GM18499 (cell line): ENCODE measurements at regions not wholly inside any gene's neighbourhood (a gene's known extent, or its start where the extent isn't known, plus 50 kb on each side); places are given as distances from the start of the nearest gene placed in this dataset.
"Not testable (repeated sequence)": the region's sequence is repeated elsewhere in the genome, so short reads cannot be mapped to it uniquely, and the experiment has no call there.

ENCODE experiments used
- ATAC-seq: cut with Tn5 transposase; IDR thresholded peaks from one replicate; pipeline ENCODE4 v1.9.1; 2021; ENCODE audit warnings: moderate number of reproducible peaks; ENCODE audit not compliant: insufficient read depth, unreplicated experiment

DNA sequence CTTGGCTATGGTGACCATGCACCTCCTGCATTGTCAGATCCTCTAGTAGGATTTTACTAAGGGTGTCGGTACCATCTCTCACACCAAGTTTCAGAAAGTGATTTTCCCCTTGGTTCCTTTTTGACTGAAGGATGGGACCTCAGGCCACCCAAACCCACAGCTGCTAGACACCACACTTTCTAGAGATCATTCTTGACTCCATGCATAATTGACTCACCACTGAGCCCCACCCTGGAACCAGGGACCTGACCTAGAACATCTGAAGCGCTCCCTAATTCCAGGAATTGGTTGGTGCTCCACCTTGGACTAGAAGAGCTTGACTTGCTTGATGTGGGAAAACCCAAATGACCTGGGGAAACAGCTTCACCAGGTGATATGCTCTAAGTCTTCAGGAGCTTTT lies 206.8 kb upstream of the EGLN3 start:
- no peak for ATAC-seq

DNA sequence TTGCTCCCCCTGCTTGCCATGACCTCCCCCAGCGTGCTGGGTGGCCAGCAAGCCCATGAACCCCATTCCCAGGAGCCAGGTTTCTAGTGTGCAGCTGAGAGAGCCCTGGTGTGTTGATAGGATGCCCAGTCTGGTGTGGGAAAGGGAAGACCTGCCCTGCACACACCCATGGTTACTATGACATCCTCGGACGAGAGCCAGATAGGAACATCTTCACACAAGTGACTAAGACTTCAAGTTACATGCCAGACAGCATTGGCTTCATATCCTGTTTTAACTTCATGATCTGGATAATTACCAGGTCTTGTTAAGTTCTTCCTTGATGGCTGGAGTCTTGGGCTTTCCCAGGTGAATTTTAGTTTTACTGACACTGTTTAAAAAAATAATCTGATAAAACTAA lies 196.6 kb upstream of the EGLN3 start:
- ATAC-seq, result no peak

DNA sequence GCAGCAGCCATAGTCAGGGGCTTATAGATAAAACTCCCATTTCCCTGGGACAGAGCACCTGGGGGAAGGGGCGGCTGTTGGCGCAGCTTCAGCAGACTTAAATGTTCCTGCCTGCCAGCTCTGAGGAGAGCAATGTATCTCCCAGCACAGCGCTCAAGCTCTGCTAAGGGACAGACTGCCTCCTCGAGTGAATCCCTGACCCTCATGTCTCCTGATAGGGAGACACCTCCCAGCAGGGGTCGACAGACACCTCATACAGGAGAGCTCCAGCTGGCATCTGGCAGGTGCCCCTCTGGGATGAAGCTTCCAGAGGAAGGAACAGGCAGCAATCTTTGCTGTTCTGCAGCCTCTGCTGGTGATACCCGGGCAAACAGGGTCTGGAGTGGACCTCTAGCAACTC lies 189.3 kb upstream of the EGLN3 start:
- not testable (repeated sequence) for ATAC-seq

DNA sequence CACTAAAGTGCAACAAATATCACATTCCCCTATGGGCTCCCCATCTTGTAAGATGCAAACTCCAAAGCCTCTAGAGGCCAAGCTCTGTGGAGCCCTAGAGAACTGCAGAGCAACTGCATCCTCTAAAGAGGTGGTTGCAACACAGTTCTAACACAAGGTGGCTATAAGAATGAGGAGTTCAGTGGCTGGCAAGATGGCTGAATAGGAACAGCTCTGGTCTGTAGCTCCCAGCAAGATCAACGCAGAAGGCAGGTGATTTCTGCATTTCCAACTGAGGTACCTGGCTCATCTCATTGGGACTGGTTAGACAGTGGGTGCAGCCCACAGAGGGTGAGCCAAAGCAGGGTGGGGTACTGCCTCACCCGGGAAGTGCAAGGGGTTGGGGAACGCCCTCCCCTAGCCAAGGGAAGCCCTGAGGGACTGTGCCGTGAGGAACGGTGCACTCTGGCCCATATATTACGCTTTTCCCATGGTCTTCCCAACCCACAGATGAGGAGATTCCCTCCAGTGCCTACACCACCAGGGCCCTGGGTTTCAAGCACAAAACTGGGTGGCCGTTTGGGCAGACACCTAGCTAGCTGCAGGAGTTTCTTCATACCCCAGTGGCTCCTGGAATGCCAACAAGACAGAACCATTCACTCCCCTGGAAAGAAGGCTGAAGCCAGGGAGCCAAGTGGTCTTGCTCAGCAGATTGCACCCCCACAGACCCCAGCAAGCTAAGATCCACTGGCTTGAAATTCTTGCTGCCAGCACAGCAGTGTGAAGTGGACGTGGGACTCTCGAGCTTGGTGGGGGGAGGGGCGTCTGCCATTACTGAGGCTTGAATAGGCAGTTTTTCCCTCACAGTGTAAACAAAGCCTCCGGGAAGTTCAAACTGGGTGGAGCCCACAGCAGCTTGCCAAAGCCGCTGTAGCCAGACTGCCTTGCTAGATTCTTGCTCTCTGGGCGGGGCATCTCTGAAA lies 188.6 kb upstream of the EGLN3 start:
- not testable (repeated sequence) for ATAC-seq

DNA sequence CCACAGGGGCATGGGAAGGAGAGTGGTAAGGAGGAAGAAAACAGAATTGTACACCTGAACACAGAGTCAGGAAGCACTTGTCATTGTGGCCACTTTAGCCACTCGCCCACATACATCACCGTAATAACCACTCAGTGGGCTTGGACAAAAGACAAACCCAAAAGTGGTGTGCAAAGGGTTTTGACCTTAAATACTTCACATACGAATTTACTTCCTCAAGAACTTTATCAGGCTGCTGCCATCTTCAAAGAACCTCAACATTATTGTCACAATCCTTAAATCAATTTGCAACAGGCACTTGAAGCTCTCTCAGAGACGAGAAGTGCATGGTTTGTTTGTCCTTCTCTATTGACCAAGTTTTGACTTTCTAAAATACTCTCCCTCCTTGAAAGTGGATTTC lies 187.3 kb upstream of the EGLN3 start:
- no peak for ATAC-seq

DNA sequence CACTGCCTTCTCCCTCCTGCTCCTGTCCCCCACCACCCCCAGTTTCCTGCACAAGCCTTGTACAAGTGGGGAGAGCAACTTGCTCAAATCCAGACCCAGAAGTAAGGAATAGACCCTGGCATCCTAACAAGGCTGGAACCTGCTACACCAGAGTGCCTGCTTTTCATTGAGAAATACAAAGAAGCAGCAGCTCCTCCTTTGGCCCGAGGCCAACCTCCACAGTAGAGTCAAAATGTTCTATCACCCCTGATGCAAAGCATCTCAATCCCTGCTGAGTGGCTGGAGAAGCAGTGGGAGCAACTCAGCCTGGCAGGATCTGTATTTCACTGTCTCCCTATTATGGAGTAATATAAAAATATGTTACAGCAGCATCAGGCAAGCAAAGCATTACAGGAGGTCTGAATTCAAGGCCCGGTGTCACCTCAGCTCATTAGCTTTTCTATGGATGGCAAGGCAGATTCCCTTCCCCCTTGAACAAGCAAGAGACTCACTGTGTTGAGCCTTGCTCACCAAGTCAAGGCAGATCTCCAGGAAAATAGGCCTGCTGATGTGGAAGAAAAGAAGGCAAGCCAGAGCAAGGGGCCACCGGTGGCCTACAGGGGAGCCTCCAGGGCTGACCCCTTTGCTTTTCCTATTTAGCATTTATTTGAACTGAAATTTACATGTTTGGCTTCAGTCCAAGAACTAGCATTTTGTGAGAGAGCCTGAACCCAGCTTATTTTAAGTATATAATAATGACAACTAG lies 186.3 kb upstream of the EGLN3 start:
- no peak for ATAC-seq

DNA sequence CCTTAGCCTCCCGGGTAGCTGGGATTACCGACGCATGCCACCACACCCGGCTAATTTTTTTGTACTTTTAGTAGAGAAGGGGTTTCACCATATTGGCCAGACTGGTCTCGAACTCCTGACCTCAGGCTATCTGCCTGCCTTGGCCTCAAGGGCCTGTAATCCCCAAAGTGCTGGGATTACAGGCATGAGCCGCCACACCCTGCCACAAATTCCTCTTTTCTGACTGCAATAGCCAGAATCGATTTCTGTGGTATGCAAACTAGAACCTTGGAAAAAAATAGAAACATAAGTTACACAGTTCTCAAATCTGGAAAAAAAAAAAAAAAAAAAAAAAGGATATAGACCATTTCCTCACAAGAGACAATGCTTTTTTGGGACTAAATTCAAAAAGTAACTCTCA lies 184.6 kb upstream of the EGLN3 start:
- ATAC-seq, result no peak

DNA sequence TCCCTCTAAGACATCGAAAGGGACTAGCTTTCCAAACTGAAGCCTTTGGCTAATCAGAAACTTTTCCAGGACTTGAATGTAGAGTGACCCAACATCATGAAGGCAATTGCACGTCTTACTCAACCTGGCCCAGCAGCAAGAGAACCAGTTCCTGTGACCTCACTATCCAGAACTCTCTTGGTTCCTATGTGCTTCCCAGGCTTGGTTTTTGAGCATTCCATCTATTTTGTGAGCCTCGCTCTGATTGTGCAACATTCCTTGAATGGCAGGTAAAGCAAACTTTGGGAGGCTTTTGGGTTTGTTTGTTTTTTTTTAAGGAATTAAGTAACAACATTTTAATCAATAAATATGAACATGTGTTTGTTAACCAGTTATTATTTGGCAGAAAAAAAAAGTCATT lies 183.6 kb upstream of the EGLN3 start:
- no peak for ATAC-seq

DNA sequence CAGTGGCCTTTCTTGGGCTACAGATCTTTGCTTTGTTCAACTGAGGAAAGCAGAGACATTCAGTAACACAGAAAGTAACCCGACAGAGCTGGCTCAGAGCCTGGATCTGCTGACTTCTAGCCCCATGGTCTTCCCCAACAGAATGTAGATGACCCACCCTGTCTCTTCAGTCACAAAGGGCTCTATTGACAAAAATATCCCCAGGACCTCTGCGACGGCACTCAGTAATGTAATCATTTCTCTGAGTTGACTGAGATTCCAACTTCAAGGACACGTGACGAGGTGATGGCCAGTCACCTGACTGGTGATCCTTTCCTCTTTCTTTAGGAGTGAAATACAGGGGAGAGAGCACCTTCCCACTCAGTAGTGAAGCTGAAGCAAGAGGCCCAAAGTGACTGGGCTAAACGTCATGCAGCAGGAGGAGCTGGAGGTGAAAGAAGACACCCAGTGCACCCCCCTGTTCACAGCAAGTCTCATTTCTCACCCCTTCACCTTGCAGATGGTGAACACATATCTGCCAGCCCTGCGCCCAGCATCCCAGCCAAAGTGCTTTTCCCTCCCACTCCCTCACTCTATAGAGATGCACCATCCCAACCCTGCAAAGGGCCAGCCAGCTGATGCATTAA lies 179.2 kb upstream of the EGLN3 start:
- ATAC-seq, result no peak

DNA sequence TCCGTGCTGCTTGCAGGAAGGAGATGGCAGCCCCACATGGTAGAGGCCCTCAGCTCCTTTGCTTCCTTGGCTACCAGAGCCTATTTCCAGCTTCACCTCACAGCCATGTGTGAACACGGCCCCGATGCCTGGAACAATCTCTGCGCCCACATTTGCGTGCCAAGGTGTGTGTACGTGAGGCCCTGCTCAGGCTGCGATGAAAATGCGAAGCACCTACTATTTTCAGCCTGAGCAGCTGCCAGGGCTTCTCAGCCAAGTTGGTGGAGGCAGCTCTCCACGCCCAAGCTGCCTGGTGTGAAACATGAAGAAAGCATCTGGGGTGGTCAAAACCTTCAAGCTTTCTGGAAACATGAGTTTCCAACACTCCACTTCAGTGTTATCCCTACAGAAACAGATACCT lies 177.8 kb upstream of the EGLN3 start:
- ATAC-seq, result no peak

DNA sequence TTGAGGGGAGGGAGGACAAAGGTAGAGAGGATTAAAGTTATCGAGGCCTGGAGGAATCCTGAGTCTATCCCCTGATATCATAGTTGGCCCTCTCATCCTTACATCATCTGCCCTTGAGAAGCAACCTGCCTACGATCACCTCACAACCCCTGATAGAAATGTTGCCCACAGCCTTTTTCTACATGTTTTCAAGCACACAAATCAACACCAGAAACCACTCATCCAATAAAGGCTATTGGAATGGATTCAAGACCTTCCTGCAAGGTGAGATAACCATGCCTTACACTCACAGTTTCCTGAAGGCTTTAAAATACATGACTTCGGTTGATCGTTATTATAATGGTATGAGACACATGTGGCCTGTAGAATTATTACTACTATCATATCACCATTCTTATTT lies 175.7 kb upstream of the EGLN3 start:
- no peak for ATAC-seq

DNA sequence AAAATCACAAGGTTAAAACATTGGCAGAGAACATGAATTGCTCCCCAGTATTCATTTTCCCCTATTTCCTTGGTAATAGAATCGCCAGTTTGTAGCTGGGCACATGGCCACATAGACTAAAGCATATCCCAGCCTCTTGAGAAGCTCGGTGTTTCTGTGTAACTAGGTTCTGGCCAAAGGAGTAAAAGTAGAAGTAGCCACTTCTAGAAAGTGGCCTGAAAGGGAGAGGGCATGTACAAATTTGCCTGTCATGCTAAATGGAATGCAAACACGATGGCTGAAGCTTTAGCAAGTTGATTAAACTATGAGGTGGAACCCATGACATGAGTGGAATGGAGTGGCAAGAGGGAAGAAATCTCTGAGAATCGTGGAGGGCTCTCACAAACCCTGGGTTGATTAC lies 173.7 kb upstream of the EGLN3 start:
- no peak for ATAC-seq

DNA sequence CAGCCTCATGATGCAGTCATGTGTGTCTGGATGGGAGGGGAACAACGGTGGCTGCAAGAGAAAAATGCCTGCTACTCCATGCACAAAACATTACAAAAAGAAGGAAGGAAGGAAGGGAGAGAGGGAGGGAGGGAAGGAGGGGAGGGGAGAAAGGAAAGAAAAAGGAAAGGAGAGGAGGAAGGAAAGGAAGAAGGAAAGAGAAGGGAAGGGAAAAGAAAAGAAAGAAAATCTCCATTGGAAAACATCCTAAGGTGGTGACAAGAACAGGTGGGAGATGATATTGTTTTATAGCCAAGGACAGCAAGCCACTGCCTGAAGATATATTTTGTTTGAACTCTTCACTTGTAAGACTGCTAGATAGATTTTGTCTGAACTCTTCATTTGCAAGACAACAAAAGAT lies 171.8 kb upstream of the EGLN3 start:
- no peak for ATAC-seq

DNA sequence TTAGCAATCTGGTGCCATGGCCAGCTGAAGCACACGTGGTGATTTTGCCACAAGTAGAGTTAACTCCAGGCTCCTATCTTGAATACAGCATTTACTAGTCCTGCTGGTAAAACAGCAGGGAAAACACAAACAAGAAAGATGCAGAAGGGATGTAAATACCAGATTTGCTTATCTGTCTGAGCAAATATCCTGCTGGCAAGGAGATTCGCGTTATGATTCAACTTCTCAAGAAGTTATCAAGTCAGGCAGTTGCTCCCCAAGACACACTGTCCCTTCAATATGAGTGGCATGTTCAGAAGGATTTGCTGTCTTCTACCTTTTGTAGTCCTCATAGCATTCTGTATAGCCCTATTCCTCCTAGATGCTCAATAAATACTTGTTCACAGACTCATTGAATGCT lies 171.2 kb upstream of the EGLN3 start:
- no peak for ATAC-seq

DNA sequence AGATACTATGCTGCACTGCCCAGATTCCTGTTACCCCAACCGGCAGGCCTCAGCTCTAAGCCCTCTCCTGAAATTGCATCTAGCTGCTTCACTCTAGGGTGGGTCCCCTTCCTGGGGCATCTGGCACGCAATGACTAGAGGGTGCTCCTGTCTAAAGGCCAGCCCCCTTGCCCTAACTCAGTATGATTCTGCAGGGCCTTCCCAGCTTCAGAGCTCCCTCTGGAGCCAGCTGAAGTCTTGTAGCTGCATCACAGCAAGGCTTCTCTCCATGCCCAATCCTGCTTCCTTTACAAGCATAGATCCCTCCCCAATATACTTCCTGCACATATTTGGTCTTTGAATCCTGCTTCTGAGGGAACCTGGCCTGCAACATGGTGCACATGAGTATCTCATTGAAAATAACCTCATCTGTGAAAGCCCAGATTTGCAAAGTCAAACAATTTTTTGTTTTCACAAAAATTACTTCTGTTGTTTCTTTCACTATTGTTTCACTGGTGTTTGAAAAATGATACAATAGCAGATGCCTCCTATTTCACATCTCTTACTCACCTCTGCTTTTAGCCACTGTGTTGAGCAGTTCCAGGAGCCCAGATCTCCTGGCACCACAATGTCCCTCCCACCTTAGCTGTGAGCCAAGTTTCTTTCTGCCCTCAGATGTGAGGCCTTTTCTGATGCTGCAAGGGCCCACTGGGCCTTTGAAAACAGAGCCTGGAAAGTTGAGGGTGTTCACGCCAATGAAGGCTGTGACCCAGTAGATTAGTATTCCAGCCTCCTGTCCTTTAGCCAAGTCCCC lies 169.5 kb upstream of the EGLN3 start:
- no peak for ATAC-seq

DNA sequence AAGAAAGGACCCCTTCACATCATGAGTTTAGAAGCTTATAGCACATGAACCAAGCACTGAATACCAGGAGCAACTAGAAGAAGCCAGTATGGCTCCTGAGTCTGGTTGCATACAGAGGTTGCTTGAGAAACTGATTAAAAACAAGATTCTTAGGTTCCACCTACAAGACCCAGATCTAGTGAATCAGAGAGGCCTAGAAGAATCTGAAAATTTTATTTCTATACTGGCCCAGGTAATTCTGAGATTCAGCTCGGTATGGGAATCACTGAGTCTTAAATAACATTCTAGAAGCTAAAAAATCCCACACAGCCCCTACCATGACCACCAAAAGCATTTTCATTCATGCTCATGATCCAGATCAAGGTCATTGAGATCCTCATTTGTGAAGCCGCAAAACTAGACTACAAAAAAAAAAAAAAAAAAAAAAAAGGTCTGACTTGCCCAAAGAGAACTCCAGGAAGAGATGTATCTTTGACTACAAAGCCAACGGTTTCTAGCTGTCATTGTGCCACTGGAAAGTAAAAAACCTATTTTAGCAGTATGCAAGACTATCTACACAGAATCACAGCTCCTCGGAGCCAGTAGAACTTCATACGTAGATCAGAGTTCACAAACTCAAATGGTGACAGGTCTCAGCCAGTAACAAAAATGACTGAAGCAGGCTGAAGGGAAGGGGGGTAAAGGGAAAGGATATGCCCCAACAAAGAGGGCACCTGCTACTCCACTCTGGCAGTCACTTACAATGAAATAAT lies 168.4 kb upstream of the EGLN3 start:
- no peak for ATAC-seq

DNA sequence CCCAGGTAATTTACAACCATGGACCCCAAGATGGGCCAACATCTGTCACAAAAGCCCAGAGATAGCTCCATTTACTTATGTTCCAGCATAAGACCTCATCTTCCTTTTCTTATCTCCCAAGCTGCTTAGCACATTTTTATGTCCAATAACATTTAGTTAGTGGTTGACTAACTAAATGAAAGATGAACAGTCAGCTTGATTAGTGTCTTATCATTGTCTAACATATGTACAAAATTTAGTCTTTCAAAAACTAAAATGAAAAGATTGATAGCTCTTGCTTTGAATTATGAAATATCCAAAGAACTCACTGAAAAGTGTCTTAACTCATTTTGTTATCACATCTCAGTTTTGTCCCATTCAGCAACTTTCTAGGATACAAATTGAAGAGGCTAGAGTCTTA lies 163.1 kb upstream of the EGLN3 start:
- no peak for ATAC-seq

DNA sequence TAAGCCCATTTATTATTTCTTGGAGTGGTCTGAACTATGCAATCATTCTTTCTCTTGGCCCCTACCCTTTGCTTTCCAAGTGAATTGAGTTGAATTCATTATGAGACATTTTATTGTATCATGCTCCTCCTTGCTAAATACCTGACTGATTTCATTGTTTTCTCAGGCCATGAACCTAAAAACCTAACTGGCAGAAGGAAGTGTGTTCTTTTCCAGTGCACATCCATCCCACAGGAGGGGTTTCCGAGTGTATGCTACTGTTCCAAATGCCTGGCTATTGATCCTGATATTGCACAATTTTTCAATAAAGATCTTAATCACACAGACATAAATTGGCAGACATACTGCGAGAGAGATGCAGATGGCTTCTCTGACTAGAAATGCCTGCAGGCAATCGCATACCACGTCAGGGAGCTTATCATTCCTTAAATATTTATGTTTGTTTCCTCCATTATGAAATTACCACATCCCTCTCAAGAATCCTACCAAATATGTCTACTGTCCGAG lies 162.2 kb upstream of the EGLN3 start:
- no peak for ATAC-seq

DNA sequence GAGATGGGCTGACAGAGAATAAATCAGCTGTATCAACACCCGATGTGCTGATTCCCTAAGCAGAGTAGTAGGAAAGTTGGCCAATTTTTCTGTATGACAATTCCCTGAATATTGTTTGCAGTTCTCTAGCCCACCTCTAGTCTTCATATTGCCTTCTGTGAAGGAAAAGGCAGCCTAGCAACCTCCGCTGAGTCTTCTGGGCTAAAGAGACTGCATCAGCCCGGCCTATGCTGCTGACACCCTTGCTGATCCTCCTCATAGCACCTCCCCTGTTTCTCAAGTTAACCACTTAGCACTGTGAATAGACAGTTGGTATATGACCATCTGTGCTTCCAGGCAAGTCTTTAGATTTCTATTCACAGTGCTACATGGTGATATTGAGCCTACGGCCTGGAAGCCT lies 161.1 kb upstream of the EGLN3 start:
- no peak for ATAC-seq

DNA sequence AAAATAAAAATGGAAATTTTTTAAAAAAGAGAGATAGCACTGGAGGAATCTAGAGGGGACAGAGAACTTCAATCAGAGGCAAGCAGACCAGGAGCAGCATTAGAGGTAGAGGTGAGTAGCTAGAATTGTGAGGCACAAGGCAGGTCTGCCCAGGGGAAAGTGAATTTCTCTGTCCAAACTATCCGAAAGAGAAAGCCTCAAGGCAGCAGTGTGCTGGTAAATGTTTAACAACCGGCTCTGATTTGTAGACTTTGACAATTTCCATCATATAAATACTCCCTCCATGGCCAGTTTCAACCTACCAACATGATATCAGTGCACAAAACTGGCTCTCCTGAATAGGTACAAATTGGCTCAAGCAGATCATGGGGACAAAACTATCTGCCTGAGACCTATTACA lies 160.6 kb upstream of the EGLN3 start:
- ATAC-seq, result no peak
